GM19463 (cell line): ENCODE measurements at regions not wholly inside any gene's neighbourhood (a gene's known extent, or its start where the extent isn't known, plus 50 kb on each side); places are given as distances from the start of the nearest gene placed in this dataset.

Source experiments
- ATAC-seq: cut with Tn5 transposase; IDR thresholded peaks from one replicate; pipeline ENCODE4 v1.9.1; 2021; ENCODE audit warnings: mild to moderate bottlenecking, moderate library complexity; ENCODE audit not compliant: unreplicated experiment

- no peak for ATAC-seq
These were observed 109.6 kb upstream of the TMCO5A start for GRCh38 chr15:37824717-37825382.

GRCh38 chr15:37837276-37837675, 97.2 kb upstream of the TMCO5A start:
- ATAC-seq: no peak

- no peak for ATAC-seq
These were observed 86.7 kb upstream of the TMCO5A start for GRCh38 chr15:37847776-37848175.

DNA sequence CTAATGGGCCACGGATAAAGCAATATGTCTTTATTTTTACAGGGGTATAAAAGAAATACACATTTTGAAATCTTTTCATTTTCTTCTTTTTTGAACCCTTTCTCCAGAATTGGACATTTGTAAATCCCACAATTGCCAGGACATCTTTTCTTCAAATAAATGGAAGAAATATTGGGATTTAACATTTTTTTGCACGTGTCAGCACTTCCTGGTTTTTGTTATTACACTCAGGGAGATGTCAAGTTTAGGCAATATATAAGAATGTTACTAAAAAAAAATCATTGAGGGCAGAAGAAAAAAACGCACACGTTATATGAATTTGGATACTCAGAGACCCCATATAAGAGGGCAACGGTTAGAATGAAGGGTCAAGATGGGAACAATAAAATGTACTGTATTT, 78.3 kb upstream of the TMCO5A start:
- ATAC-seq: no peak

GRCh38 chr15:37860896-37861295, 73.5 kb upstream of the TMCO5A start:
- no peak for ATAC-seq

DNA sequence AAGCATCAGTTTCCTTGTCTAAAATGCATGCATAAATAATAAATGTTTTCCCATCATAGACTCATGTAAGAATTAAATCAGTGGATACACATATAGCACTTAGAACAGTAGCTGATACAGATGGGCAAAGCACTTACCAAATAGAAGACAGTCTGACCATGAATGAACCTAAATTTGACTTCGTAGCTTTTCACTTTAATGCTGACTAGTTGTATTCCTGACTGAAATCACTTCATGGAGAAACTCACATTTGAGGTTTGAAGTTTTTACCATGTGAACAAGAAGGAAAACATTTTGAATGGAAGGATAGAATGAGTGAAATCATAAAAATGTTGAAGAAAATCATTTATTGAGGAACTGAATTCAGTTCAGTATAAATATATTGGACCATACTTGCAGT, 68.8 kb upstream of the TMCO5A start:
- ATAC-seq: no peak

- no peak for ATAC-seq
These were observed 63.7 kb upstream of the TMCO5A start for GRCh38 chr15:37870711-37871110.

DNA sequence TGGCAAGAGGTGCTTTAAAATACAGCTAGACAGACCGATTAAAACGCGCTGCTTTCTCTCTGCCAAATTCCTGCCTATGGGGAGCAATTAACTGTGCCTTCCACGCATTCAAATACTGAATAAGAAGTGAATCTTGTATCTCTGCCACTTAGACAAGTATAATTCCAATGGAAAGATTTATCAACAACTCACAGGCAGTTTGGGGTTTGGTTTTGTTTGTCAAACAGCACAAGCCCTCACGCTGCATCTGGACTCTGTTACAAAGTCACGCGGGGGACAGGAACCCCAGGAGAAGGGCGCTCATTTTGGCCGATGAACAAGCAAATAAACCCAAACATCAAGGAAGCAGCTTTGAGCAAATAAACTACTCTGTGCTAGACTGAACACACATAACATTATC, 61.8 kb upstream of the TMCO5A start:
- no peak for ATAC-seq

GRCh38 chr15:37873336-37873735, 61.1 kb upstream of the TMCO5A start:
- no peak for ATAC-seq

GRCh38 chr15:37876900-37877299, 57.5 kb upstream of the TMCO5A start:
- ATAC-seq: no peak

- ATAC-seq: no peak
These were observed 56.3 kb upstream of the TMCO5A start for GRCh38 chr15:37877851-37878741.

DNA sequence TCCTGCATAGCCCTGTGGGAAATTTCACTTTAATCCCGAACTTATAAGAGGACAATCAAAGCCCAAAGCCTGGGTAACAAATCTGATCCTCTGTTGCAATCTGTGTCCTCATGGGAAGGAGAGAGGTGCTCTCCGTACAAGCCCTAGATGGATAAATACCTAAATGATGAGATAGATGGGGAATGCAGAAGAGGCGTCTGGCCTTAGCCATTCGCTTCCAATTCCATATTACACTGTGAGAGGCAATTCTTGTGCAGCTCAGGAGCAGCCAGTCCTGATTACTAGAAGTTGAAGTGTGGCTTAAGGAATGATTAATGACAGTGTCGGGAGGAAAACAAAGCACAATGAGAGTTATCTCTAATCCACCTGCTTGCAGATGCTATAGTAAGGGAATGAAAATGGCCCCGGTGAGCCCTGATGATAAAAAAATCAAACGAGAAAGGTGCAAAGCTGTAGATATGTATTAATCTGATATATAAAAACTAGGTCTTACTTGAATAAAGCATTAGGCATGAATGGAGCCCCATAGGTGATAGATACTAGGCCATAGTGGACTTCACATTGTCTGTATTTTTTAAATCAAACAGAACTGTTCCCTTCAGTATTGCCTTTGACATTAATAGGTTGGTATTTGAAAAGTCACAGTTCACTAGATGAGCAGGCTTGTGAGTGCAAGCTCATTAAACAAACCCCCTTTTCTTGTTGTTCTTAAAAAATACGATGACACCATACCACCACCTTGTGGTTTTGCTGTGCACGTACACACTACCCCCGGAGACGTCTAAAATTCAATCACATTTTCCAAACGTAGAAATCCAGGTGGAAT, 54.2 kb upstream of the TMCO5A start:
- ATAC-seq: no peak

GRCh38 chr15:37880835-37881153, 53.6 kb upstream of the TMCO5A start:
- ATAC-seq: no peak

GRCh38 chr15:37881237-37882013, 53.0 kb upstream of the TMCO5A start:
- no peak for ATAC-seq

GRCh38 chr15:37882640-37883039, 51.8 kb upstream of the TMCO5A start:
- ATAC-seq: no peak
